ENCODE measurements at regions not wholly inside any gene's neighbourhood (a gene's known extent, or its start where the extent isn't known, plus 50 kb on each side); places are given as distances from the start of the nearest gene placed in this dataset.

DNA sequence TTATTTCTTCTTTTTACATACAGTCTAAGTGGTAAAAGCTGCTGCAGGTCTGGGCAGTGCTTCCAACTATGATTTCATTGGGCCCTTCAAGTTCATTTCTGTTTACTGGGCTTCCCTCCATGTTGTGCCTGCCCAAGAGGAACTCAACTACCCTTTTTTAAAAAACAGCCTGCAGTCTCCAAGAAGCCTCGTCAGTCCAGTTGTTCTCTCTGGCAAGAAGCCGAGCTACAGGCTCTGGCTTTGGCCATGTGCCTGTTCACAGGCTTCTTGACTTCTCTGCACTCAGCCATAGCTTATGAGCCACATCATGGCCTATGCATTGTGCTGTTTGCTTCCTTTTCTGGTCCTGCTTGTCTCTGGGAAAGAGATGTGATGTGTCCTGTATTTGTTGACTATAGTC lies 119.7 kb upstream of the PJA2 start:
- no peak for DNase-seq

DNA sequence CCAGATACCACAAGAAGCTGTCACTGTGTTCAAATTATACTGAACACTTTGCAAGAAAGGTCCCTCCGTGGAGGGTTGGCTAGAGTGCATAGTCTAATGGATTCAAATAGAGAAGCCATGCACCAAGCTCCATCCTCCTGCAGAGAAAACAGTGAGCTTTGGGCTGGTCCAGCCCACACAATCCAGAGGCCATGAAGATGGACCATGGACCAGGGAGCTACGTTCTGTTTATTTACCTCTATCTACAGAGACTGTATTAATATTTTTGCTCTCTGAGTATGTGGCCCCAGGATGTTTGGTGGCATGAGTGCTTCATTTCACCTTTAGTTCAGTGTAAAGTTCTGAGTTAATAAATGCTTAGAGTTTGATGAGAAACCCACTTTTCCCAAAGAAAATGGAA lies 114.8 kb upstream of the PJA2 start:
- DNase-seq = no peak

DNA sequence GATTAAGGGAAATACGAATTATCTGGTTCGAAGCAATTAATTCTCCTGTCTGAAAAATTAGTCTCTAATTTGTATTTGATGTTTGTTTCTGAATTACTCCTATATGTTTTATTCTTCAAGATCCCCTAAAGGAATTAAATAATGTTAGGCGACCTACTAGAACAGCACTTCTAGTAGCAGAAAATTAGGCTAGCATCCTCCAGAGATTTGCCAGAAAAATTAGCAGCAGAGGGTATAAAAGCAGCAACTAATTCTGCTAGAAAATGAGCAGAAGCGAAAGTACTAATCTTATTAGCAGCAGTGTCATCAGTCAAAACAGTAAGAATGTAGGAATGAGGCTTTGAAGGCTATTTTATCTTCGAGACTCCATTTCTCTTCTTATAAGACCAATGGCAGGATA lies 114.3 kb upstream of the PJA2 start:
- DNase-seq = no peak

DNA sequence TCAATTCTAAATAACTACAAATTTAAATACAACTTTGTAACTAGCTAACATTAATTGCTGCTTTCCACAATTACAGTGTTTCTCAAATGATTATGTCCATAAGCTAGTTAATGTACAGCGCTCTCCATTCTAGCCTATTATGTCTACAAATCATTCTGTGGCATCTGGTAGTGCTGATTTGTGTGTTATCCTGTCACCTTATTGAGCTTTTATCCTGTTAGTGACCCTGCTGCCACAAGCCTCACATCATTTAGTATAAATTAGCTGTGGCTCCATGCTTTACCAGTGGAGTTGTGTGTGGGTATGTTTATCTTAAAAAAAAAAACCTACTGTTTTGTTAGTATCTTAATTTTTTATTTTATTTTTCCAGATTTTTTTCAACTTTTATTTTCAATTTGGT lies 112.6 kb upstream of the PJA2 start:
- no peak for DNase-seq

DNA sequence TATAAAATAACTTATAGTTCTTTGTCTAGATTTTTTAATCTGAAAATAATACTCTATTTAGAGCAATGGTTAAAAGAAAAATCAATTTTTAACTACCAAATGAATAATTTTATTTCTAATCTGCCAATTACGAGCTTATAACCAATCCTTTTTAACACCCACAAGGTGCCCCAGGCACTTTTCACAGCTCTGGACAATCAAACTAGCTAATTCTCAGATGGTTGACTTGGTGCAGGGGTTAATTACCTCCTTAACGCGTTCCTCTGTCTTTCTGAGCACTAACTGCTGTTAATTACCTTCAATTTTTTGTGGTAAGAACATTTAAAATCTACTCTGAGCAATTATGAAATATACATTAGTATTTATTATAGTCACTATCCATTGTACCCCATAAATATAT lies 109.6 kb upstream of the PJA2 start:
- no peak for DNase-seq

DNA sequence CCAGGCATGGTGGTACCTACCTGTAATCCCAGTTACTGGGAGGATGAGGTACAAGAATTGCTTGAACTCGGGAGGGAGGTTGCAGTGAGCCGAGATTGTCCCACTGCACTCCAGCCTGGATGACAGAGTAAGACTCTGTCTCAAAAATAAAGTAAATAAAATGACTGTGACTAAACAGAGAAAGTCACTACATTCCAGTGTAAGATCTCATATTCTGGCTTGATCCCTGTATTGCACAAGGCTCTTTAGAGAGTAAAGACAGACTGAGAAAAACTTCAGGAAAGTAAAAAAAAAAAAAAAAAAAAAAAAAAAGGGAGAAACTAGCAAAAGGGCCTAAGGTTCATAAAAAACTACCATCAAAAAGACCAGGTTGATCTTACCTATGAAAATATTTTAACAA lies 106.6 kb upstream of the PJA2 start:
- no peak for DNase-seq

DNA sequence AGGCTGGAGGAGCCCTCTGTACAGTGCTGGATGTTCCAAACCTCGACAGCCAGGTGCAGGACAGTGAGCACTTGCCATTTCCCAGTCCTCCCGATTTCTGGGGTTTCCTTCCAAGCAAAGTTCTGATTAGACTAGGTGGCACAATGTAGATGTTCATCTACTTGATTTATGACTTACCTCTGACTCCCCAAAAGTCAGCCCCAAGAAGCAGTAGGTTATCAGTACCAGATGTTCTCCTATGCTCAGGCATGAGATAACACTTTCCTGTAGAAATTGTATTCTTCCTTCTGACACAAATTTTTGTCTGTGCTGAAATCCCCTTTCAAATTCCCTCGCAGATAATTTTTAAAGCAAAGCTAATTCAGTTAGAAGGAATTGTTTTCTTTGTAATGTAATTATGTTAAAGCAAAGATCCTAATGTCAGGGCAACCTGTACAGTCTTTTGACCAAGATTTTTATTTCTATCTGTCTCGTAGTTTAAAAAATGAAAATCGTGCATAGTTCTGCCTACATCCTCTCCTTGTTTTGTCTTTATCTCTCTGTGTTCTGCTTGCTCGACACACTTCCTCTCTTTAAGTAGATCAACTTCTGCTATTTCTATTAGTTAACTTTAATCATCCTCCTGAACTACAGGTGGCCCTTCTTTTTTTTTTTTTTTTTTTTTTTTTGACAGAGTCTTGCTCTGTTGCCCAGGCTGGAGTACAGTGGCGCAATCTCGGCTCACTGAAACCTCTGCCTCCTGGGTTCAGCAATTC lies 102.4 kb upstream of the PJA2 start:
- DNase-seq = no peak

DNA sequence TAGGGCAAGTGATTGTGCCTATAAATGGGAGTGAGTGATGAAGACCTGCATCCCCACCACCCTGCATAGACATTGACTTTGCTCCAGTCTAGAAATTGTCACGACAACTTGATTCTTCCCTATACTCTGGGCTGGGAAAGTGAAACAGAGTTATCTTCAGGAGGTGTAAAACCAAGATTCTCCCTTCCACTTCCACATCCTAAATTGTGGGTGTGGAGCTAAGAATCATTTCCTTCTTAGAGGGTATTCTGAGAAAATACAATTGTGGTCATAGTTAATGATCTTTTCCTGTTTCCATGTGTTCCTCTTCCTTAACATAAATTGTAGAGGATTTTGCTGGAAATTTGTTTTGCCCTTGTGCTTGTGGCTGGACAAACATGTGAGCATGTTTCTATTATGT lies 96.8 kb upstream of the PJA2 start:
- DNase-seq = no peak

DNA sequence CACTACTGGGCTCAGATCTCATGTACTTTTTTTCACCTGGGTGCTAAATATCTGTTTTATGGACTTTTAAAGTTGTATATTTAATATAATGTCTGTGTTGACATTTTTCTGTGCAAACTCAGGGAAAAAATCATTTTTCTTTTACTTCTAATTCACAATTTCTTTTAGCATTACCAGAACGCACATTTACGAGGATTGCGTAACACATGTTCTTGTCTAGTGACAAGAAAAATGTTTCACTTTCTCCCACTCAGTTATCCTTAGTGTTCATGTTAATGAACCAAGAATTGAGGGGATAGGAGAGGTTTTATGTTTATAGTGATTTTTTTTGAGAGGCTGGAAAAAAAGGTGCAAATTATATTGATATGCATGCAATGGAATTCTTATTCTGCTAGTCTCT lies 86.3 kb upstream of the PJA2 start:
- DNase-seq = no peak

DNA sequence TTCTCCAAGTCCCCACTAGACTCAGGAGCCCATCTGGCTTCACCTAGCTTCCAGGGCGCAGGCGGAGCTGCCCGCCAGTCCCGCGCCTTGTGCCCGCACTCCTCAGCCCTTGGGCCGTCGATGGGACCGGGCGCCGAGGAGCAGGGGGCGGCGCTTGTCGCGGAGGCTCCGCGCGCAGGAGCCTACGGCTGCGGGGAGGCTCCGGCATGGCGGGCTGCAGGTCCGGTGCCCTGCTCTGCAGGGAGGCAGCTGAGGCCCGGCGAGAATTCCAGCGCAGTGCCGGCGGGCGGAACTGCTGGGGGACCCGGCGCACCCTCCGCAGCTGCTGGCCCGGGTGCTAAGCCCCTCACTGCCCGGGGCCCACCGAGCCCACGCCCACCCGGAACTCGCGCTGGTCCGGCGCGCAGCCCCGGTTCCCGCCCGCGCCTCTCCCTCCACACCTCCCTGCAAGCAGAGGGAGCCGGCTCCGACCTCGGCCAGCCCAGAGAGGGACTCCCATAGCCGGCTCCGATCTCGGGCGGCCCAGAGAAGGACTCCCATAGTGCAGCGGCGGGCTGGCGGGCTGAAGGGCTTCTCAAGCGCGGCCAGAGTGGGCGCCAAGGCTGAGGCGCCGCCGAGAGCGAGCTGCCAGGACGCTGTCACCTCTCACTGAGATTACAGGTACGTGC lies 78.1 kb upstream of the PJA2 start:
- no peak for DNase-seq

DNA sequence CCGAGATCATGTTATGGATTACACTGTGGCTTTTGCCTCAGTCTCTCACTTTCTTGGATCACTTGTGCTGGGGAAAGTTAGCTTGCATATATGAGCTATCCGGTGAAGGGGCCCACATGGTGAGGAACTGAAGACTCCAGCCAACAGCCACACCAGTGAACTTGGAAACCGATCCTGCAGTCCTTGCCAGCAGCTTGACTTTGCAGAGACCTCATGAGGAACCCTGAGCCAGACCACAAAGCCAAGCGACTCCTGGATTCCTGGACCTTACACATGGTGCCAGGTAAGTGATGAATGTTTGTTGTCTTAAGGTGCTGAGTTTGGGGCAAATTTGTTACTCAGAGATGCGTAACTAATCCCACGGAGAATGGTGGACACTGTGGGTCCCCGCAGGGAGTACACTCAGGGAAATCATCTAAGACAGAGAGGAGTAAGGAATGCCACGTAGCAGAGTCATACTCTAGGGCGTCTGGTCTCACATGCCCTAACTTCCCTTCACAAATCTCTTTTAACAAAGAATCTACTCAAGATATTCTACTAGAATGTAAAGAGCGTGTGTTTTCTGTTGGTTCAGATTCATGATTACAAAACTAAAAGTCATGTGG lies 76.5 kb upstream of the PJA2 start:
- no peak for DNase-seq

DNA sequence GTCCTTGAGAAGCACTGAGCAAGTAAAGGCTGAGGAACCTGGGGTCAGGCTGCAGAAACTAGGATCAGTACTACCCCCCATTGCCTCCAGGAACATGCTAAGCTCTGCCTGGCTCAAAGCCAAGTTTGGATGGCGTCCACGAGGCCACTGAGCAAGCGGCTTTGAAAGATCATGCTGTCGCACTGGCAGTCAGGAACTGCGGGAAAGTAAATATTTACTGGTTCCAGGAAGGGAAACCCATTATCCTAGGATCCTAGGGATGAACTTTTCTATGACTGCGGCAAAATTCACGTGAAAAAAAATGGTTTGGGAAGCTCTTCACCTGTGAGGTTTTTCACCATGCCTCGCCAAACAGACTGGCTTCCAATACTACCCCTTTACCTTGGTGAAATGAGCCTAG lies 75.3 kb upstream of the PJA2 start:
- peak; percentile 38 to 80 for DNase-seq

DNA sequence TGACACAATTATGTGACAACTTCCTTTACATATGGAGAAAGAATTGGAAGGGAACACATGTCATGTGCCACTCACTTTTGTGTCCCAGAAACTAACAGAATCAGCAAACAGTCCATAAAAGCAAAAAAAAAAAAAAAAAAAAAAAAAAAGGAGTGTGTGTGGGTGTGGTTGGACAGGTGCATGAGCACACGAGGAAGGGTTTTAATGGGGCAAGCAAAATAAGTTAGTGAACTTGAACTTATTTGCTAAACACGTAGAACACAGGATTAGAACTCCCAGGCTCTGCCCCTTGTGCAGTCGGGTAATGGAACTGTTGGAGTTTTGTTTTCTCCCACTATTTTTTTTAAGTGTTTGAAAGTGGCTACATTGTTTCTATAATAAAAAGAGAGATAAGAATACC lies 74.8 kb upstream of the PJA2 start:
- DNase-seq = no peak

DNA sequence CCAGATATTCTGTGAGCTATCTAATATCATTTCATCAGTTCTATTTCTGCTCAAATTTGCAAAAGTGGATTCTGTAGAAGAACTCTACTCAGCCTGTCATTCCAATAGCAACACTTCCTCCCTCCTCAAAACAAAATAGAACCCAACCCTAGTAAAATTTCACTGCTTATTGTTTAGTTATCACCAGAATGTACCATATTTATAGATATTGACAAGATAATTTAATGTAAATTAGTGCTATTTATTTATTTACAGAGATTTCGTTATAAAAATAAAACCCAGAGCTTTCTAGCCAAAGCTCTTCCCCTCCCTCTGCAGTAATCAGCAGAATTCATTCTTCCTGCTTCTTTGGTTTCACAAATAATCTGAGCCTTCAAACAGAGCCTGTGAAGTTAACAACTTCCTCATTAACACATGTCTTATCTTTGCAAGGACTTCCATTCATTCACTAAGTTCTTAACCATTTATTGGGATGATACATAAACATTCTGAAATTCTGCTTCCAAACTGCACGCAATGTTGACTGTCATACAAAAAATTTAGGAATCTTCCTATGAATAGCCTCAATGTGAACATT lies 73.7 kb upstream of the PJA2 start:
- DNase-seq = no peak

DNA sequence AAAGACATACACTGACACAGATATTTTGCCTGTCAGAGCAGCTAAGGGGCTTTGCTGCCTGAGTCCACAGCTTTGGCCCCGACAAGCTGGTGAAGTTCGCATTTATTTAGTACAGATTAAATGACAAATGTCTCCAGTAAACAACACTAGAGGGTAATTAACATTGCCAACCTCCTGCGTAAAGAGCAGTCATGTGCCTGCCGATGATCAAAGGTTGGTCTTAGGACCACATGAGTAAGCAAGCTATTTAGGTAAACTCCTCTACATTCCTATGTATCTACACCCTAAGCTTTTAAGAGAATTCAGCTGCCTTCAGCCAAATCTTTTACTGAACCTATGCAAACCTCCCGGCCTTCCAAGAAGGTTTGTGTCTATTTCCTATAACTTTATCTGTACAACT lies 73.0 kb upstream of the PJA2 start:
- DNase-seq = no peak

DNA sequence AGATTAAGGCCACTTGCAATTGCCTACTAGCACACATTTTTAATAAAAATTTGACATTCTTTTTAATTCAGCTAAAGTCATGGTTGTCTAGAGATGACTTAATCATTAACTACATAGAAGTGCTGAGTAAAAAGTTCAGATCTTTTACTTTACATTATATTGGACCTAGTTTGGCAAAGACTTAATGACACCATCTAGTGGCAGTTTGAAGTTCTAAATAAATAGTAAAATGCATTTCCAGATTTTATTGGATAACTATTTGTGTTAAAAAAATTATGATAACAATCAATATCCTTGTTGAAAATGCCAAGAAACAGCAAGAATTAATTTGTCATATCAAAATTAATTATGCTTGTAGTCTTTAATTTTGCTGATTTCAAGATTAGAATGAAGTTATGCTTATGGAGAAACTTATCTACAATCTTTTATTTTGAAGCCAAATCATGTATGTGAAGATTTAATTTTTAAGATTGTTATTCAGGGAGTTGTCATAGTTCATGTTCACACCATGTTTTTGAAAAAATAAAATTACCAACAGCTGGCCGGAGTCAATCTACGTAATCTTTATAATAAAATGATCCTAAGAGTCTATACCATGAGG lies 69.6 kb upstream of the PJA2 start:
- DNase-seq = no peak

DNA sequence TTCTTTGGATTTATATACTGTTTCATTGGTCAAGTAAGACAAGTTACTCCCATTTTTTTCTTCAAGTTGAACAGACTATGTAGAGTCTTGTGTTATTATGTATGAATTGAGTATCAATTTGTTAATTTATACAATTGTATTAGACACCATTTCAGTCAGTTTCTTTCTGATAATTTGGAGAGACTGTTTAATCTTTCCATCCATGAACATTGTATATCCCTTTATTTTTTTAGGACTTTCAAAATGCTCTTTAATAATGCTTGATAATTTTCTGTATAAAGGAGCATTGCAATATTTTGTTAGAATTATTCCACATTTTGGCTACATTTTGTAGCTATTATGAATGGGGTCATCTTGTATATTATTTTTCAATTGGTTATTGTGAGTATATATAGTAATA lies 69.1 kb upstream of the PJA2 start:
- DNase-seq = no peak

DNA sequence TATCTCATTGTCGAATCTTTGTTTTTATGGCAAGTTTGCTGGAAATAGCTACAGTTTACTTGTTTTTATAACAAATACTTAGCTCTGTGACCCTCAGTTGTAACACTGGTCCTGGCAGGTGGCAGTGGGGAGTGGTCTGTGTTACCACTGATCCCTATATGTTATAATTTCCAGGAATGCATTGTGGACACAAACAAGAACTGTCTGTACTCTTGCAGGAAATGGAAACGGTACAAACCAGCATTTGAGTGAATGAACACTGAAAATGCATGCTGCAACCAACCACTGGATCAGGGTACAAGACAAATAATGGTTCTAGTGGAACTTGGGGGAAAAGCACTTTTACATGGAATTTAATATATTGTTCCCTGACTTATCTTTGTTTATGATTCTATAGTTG lies 66.5 kb upstream of the PJA2 start:
- DNase-seq = no peak

DNA sequence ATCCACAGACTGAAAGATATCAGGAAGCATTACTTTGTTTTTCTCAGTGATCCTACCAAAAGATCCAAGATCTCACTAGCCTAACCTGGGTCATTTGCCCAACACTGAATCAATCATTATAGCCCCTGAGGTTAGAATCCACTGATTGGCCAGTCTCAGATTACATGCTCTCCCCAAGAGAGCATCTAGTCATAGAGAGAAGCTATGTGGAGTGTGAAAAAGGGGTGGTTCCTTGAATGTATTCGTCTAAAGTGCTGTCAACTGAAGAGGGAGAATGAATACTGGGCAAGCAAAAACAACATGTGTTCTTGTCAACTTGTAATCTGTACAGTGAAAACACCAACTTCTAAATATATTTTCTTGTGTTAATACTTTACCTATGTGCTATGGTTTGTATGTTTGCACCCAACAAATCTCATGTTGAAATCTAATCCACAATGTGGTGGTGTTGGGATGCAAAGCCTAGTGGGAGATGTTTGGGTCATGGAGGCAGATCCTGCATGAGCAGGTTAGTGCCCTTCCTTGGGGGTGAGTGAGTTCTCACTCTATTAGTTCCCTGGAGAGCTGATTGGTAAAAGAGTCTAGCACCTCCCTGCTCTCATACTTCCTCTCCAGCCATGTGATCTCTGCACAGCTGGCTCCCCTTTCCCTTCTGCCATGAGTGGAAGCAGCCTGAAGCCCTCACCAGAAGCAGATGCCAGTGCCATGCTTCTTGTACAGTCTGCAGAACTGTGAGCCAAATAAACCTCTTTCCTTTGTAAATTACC lies 60.3 kb upstream of the PJA2 start:
- DNase-seq = no peak

DNA sequence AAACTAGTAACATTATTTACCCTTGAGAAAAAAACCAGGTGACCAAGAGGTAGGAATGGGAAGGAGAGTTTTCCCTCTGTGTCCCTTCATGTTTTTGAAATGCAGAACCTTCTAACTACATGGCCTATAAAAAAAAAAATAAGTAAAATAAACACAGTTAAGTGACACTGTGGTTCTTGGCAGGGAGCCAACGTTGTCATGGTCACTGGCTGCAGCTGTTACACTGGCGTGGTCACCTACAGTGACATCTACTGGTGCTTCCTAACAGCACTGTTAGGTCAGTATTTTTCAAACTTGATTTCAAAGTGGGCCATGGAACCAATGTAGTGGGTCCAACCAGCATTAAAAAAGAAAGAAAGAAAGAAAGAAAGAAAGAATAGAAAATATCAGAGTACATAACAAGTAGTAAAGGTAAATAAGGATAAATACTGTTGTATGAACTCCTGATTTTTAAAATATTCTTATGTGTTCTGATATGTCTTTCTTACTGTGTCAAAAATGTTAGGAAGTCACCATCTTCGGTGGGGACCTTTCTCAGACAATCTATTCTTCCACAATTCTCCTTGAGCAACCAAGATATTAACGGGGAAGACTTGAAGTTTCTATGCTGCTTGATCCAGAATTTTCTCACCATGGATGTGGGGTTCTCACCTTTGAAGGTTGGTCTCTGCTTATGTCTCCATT lies 59.1 kb upstream of the PJA2 start:
- peak; percentile 87 to 91 for DNase-seq

DNA sequence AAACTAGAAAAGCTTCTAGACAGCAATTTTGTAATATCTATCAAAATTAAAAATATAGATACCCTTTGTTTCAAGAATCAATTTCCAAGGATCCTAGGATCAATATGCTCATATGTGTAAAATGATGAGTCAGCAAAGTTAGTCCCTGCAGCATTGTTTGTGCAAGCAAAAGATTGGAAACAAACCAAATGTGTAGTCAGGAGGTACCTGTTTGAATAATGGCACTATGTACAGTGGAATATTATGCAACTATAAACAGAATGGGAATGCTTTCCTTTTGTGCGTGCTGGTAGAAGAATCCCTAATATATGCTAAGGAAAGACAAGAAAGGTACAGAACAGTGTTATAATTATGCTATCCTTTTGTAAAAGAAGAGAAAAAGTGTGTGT lies 58.5 kb upstream of the PJA2 start:
- DNase-seq = no peak

DNA sequence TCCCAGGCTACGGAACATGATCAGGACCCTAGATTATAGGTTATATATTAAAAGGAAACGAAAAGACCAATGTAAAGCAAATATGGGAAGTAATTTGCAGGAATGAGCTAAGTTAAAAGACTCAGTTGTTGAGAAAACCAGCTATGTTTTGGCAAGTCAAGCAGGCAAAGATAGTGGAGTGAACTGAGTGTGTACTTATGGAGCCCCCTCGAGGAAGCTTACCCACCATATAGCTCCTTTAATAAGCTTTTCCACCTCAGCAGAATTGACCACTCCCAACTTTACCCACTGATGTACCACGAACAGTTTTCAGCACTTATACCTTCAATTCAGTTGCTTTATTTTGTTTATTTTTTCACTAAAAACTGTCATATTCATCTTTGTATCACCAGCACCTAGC lies 57.3 kb upstream of the PJA2 start:
- no peak for DNase-seq
